Myocyte (in vitro differentiated cells): ENCODE measurements at regions not wholly inside any gene's neighbourhood (a gene's known extent, or its start where the extent isn't known, plus 50 kb on each side); places are given as distances from the start of the nearest gene placed in this dataset.
"Not testable (repeated sequence)": the region's sequence is repeated elsewhere in the genome, so short reads cannot be mapped to it uniquely, and the experiment has no call there.

Source experiments
- DNase-seq: peaks from one replicate; pipeline ENCODE4 v3.0.0-alpha.2; 2012; ENCODE audit warnings: low read depth

- DNase-seq = no peak
Observed at GRCh38 chr2:153308466-153308865, 170.1 kb downstream of the RPRM start.

- DNase-seq = no peak
Observed at GRCh38 chr2:153307223-153307622, 171.3 kb downstream of the RPRM start.

- peak; percentile 59 for DNase-seq
Observed at GRCh38 chr2:153299809-153300208, 178.8 kb downstream of the RPRM start.

GRCh38 chr2:153299217-153299616 lies 179.3 kb downstream of the RPRM start:
- DNase-seq = no peak

- DNase-seq = no peak
Observed at GRCh38 chr2:153294199-153294786, 184.3 kb downstream of the RPRM start.

- DNase-seq = no peak
Observed at GRCh38 chr2:153291718-153292117, 186.8 kb downstream of the RPRM start.

GRCh38 chr2:153287109-153287801 lies 191.3 kb downstream of the RPRM start:
- no peak for DNase-seq

GRCh38 chr2:153268941-153269461 lies 209.6 kb downstream of the RPRM start:
- DNase-seq = no peak

- DNase-seq = not testable (repeated sequence)
Observed at GRCh38 chr2:153256876-153257275, 221.7 kb downstream of the RPRM start.

GRCh38 chr2:153246636-153247035 lies 231.9 kb downstream of the RPRM start:
- DNase-seq = not testable (repeated sequence)

GRCh38 chr2:153235516-153235915 lies 243.0 kb downstream of the RPRM start:
- no peak for DNase-seq

GRCh38 chr2:153232464-153232863 lies 246.1 kb downstream of the RPRM start:
- no peak for DNase-seq

- no peak for DNase-seq
Observed at GRCh38 chr2:153230977-153231376, 247.6 kb downstream of the RPRM start.

GRCh38 chr2:153228904-153229303 lies 249.7 kb downstream of the RPRM start:
- DNase-seq = no peak

GRCh38 chr2:153227981-153228380 lies 250.6 kb downstream of the RPRM start:
- no peak for DNase-seq

GRCh38 chr2:153222231-153223165 lies 256.1 kb downstream of the RPRM start:
- DNase-seq = no peak

GRCh38 chr2:153221506-153221905 lies 257.1 kb downstream of the RPRM start:
- no peak for DNase-seq

GRCh38 chr2:153221087-153221486 lies 257.5 kb downstream of the RPRM start:
- no peak for DNase-seq

GRCh38 chr2:153218851-153219250 lies 259.7 kb downstream of the RPRM start:
- no peak for DNase-seq

GRCh38 chr2:153214337-153214736 lies 264.2 kb downstream of the RPRM start:
- no peak for DNase-seq

GRCh38 chr2:153213022-153213421 lies 265.5 kb downstream of the RPRM start:
- DNase-seq = no peak
